IPS DF 6.9 (cell line): ENCODE measurements at regions not wholly inside any gene's neighbourhood (a gene's known extent, or its start where the extent isn't known, plus 50 kb on each side); places are given as distances from the start of the nearest gene placed in this dataset.

Experiments used
- DNase-seq: peaks from one replicate; pipeline ENCODE4 v3.0.0-alpha.2; 2013; ENCODE audit warnings: low read depth, low spot score
- H3K27ac ChIP-seq: one replicate; pipeline ENCODE4 v1.5.1; 2013; ENCODE audit warnings: low read length, control low read depth
- H3K27me3 ChIP-seq: 2 replicates; pipeline ENCODE4 v1.6.1; 2013; ENCODE audit warnings: mild to moderate bottlenecking, low read length; ENCODE audit not compliant: control insufficient read depth, insufficient read depth
- H3K36me3 ChIP-seq: 2 replicates; pipeline ENCODE4 v1.6.1; 2013; ENCODE audit warnings: low read length; ENCODE audit not compliant: control insufficient read depth, insufficient read depth
- H3K4me1 ChIP-seq: 2 replicates; pipeline ENCODE4 v1.6.1; 2013; ENCODE audit warnings: low read length; ENCODE audit not compliant: control insufficient read depth, insufficient read depth
- H3K4me3 ChIP-seq: 2 replicates; pipeline ENCODE4 v1.5.1; 2013; ENCODE audit warnings: mild to moderate bottlenecking, low read length
- H3K9me3 ChIP-seq: 2 replicates; pipeline ENCODE4 v1.6.1; 2013; ENCODE audit warnings: low read length, inconsistent platforms; ENCODE audit not compliant: control insufficient read depth, insufficient read depth
- WGBS: extraction: QIAGEN DNeasy Blood & Tissue Kit; methylation state at CpG from one replicate; pipeline ENCODE4 v1.1.7; 2013; ENCODE audit warnings: mixed read lengths, missing lambda C conversion rate; ENCODE audit not compliant: insufficient read length, insufficient coverage; 5-methylcytosine and 5-hydroxymethylcytosine counted together

- Histone ChIP-seq H3K27ac (no peak overlapping the region), H3K36me3 (no peaks in the 10 kb centered on the region), H3K4me3 (no peak overlapping the region), H3K4me1 (no peaks in the 10 kb centered on the region), H3K27me3 (no peaks in the 10 kb centered on the region), H3K9me3 (no peaks in the 10 kb centered on the region)
- no CpG with 5 or more reads among the region's 2 CpGs for WGBS
- no peak for DNase-seq
These were observed 328.0 kb upstream of the ATP2B1 start for GRCh38 chr12:90036637-90037036.

- Histone ChIP-seq H3K36me3 (no peaks in the 10 kb centered on the region), H3K27me3 (no peaks in the 10 kb centered on the region), H3K9me3 (no peaks in the 10 kb centered on the region), H3K4me1 (no peaks in the 10 kb centered on the region), H3K27ac (no peak overlapping the region), H3K4me3 (no peak overlapping the region)
- DNase-seq = no peak
These were observed 322.1 kb upstream of the ATP2B1 start for GRCh38 chr12:90030726-90031125.

DNA sequence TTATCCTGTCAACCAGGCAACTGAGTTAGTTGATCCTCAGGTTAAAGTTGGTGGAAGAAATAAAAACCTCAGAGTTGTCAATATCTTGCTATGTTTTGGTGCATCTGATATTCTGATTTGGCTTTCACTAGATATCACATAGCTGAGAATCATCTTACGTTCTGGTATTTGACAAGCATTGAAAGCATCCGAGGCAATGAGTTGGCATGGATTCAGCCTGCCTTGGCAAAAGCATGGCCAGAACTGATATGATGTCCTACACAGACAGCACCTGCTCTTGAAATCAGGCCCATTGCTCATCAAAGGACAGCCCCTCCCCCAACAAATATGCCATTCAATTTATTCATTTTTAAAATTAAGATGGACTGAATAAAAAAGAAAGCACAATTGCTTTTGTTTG is 320.7 kb upstream of the ATP2B1 start:
- no peak for DNase-seq
- Histone ChIP-seq H3K27ac (no peak overlapping the region), H3K9me3 (no peaks in the 10 kb centered on the region), H3K4me3 (no peak overlapping the region), H3K4me1 (no peaks in the 10 kb centered on the region), H3K36me3 (no peaks in the 10 kb centered on the region), H3K27me3 (no peaks in the 10 kb centered on the region)
- no CpG with 5 or more reads among the region's 2 CpGs for WGBS

DNA sequence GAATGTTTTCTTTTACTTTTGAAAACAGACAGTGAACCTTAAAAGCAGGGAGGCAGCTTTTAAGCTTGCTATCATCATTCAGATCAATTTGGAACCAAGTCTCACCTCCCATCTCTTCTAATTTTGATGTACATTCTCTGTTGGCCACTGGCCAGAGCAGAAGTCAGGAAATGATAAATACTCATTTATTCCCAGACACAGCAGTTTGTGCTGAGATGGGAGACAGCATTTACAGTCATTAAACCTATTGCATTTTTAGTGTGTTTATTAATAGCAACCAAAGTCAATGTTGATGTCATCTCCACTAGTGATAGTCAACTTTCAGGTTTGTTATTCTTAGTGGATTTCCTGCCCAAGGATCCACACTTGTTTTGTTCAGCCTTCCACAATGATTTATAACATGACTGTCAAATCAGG is 320.0 kb upstream of the ATP2B1 start:
- Histone ChIP-seq H3K9me3 (no peaks in the 10 kb centered on the region), H3K4me3 (no peak overlapping the region), H3K27ac (no peak overlapping the region), H3K4me1 (no peaks in the 10 kb centered on the region), H3K36me3 (no peaks in the 10 kb centered on the region), H3K27me3 (no peaks in the 10 kb centered on the region)
- DNase-seq = no peak

- no peaks in the 10 kb centered on the region for H3K9me3 ChIP-seq
- WGBS = no CpG with 5 or more reads among the region's 5 CpGs
- no peak overlapping the region for H3K4me3 ChIP-seq
- no peak overlapping the region for H3K27ac ChIP-seq
- no peaks in the 10 kb centered on the region for H3K4me1 ChIP-seq
- no peaks in the 10 kb centered on the region for H3K27me3 ChIP-seq
- no peak for DNase-seq
- H3K36me3 ChIP-seq = no peaks in the 10 kb centered on the region
These were observed 319.4 kb upstream of the ATP2B1 start for GRCh38 chr12:90027889-90028634.

GRCh38 chr12:90027041-90027440 is 318.4 kb upstream of the ATP2B1 start:
- Histone ChIP-seq H3K9me3 (no peaks in the 10 kb centered on the region), H3K27ac (no peak overlapping the region), H3K27me3 (no peaks in the 10 kb centered on the region), H3K4me3 (no peak overlapping the region), H3K4me1 (no peaks in the 10 kb centered on the region), H3K36me3 (no peaks in the 10 kb centered on the region)
- no peak for DNase-seq

DNA sequence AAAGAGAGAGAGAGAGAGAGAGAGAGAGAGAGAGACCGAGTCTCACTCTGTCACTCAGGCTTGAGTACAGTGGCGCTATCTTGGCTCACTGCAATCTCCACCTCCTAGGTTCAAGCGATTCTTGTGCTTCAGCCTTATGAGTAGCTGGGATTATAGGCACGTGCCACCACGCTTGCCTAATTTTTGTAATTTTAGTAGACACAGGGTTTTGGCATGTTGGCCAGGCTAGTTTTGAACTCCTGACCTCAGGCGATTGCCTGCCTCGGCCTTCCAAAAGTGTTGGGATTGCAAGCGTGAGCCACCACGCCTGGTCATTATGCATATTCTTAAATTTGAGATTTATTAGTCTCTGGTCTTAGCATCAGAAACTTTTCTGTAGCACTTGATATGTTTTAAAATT is 317.9 kb upstream of the ATP2B1 start:
- no peak for DNase-seq
- Histone ChIP-seq H3K27ac (no peak overlapping the region), H3K9me3 (no peaks in the 10 kb centered on the region), H3K4me3 (no peak overlapping the region), H3K36me3 (no peaks in the 10 kb centered on the region), H3K4me1 (no peaks in the 10 kb centered on the region), H3K27me3 (no peaks in the 10 kb centered on the region)
- no CpG with 5 or more reads among the region's 9 CpGs for WGBS

DNA sequence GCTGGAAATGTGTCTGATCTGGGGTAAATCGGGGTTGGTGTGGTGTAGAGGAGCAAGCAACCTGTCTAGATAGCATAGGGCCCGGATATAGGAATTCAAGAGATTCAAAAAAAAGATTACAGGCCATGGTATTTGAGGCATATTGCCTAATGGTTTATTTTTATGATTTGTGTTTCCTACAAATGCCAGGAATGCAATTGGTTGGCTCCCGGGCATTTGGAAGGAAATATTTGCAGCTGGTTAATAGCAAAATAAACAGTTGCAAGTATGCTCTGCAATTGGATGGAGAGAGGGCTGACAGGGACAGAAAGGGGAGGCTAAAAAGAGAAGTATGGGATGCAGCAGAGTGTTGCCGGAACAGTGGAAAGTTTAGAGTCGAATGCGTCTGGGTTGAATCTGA is 315.6 kb upstream of the ATP2B1 start:
- no peak overlapping the region for H3K27ac ChIP-seq
- H3K27me3 ChIP-seq = no peaks in the 10 kb centered on the region
- H3K4me1 ChIP-seq = no peaks in the 10 kb centered on the region
- no CpG with 5 or more reads among the region's 6 CpGs for WGBS
- H3K36me3 ChIP-seq = no peaks in the 10 kb centered on the region
- H3K9me3 ChIP-seq = no peaks in the 10 kb centered on the region
- no peak overlapping the region for H3K4me3 ChIP-seq
- DNase-seq = no peak

- no peak for DNase-seq
- no peaks in the 10 kb centered on the region for H3K9me3 ChIP-seq
- H3K4me3 ChIP-seq = no peak overlapping the region
- H3K27me3 ChIP-seq = no peaks in the 10 kb centered on the region
- H3K4me1 ChIP-seq = no peaks in the 10 kb centered on the region
- no peaks in the 10 kb centered on the region for H3K36me3 ChIP-seq
- H3K27ac ChIP-seq = no peak overlapping the region
- no CpG with 5 or more reads among the region's 1 CpG for whole genome bisulfite sequencing
These were observed 314.7 kb upstream of the ATP2B1 start for GRCh38 chr12:90023207-90023900.

GRCh38 chr12:90021795-90022440 is 313.3 kb upstream of the ATP2B1 start:
- Histone ChIP-seq H3K36me3 (no peaks in the 10 kb centered on the region), H3K27ac (no peak overlapping the region), H3K27me3 (no peaks in the 10 kb centered on the region), H3K9me3 (no peaks in the 10 kb centered on the region), H3K4me1 (no peaks in the 10 kb centered on the region), H3K4me3 (no peak overlapping the region)
- DNase-seq = no peak
- no CpG with 5 or more reads among the region's 2 CpGs for WGBS

GRCh38 chr12:90020881-90021280 is 312.2 kb upstream of the ATP2B1 start:
- DNase-seq = no peak
- no peaks in the 10 kb centered on the region for H3K36me3 ChIP-seq
- no peak overlapping the region for H3K27ac ChIP-seq
- H3K4me3 ChIP-seq = no peak overlapping the region
- H3K9me3 ChIP-seq = no peaks in the 10 kb centered on the region
- H3K4me1 ChIP-seq = no peaks in the 10 kb centered on the region
- no peaks in the 10 kb centered on the region for H3K27me3 ChIP-seq
- no CpG with 5 or more reads among the region's 6 CpGs for WGBS
